H54 (cell line): ENCODE measurements at regions not wholly inside any gene's neighbourhood (a gene's known extent, or its start where the extent isn't known, plus 50 kb on each side); places are given as distances from the start of the nearest gene placed in this dataset.

Source experiments
- DNase-seq: peaks from one replicate; pipeline ENCODE4 v3.0.0; 2011; ENCODE audit warnings: low spot score, mixed read lengths; ENCODE audit not compliant: insufficient read length
- FAIRE-seq: peaks from 3 replicates; lab custom pipeline; 2011; peaks lifted over from hg19 to GRCh38; lab: Jason Lieb, UNC
- POLR2A ChIP-seq: IDR thresholded peaks from 2 replicates; pipeline ENCODE4 v1.6.1; 2011; ENCODE audit warnings: low read depth, mild to moderate bottlenecking, low read length

DNA sequence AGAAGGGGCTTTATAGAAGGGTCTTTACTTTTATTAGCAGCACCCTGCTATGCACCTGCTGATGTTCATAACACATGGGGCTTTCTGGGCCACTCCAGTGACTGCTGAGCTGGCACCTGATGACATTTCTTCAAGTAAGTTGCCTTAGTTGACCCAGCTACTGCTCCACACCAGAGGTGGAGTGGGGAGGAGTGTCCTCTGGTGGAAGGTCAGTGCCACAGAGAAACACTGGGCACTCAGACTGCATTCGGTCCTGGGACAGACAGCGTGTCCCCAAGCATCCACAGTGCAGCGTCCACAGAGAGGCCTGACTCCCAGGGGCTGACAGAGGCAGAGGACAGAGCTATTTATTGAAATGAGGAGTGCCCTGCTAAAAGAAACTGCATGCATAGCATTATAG, 74.9 kb upstream of the NSMCE3 start:
- DNase-seq (no peak), FAIRE-seq (no peak)
- no peak for TF ChIP-seq POLR2A

DNA sequence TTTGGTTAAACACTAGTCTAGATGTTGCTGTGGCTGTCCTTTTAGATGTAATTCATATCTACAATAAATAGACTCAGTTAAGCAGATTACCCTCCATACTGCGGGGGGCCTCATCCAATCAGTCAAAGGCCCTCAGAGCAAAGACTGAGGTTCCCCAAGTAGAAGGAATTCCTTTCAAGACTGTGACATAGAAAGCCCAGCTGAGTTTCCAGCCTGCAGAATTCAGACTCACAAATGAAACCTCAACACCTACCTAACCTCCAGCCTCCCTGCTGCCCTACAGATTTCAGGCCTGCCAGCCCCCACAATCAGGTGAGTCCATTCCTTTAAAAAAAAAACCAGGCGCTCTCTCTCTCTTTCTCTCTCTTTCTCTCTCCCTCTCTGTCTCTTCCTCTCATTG, 73.6 kb upstream of the NSMCE3 start:
- FAIRE-seq (no peak), DNase-seq (no peak)

DNA sequence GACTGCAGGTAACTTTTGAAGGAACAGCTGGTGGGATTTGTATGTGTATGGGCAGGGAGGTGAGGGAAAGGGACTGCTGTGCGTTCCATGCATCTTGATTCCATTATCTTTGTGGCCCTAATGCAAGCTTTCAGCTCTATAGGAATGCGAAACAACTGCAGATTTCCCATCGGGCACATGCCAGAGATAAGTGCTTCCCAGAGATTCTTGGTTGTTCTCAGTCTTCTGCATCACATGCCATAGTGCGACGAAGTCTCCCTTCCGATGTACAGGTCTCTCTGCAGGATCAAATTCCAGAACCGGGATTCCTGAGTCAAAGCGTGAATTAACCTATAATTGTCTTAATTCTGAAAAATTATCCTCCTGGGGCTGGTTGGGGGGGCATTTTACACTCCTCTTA, 72.6 kb upstream of the NSMCE3 start:
- TF ChIP-seq POLR2A = no peak
- FAIRE-seq (no peak), DNase-seq (no peak)

More for the DNA sequence above, 73.6 kb upstream of the NSMCE3 start:
- no peak for TF ChIP-seq POLR2A

DNA sequence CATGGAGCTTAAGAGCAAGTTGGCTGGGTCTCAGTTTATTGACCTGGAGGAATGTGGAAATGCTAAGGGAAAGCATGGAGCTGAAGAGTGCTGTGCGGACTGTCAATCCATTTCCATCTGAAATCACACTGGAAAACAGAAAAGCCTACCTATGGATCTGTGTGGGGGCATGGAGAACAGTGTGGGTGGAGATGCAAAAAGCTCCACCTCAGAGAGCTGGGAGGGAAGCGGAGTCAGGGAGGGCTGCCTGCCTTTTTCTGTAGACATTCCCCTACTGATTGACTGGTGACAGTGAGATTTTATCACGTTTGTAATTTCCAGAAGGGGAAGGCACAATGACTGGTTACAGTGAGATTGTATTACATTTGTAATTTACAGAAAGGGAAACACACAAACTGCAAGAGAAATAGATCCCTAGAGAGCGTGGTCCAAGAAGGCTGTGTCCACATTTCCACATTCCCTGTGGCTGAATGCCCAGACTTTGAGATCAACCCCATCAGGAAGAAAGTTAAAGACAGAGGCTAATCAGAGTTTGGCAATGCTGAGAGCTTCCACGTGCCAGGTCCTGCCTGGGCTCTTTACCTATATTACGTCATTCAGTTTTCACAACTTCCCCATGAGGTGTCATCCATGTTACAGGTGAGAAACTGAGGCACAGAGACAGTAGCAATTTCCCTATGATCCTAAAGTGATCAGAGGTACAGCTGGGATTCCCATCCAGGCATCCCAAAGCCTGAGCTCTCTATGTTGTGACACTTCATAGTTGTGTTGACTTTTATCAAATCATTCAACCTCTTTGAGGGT, 67.7 kb upstream of the NSMCE3 start:
- TF ChIP-seq POLR2A = no peak
- DNase-seq = no peak
- no peak for FAIRE-seq

DNA sequence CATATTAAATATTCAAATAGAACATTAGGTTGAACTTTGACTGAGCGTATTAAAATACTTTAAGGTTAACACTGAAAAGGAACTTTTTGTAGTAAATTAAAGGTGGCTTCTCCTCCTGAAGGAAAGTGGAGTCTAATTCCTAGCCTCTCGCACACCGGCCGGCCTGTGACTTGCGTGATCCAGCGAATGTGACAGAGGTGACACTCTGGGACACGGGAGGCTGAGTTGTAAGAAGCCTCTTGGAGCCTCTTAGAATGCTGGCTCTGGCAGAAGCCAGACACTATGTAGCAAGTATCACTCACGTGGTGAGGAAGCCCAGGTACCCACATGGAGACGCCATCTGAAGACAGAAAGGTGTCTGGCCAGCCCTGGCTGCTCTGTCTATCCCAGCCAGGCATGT, 64.9 kb upstream of the NSMCE3 start:
- FAIRE-seq = no peak
- no peak for DNase-seq
- no peak for TF ChIP-seq POLR2A

DNA sequence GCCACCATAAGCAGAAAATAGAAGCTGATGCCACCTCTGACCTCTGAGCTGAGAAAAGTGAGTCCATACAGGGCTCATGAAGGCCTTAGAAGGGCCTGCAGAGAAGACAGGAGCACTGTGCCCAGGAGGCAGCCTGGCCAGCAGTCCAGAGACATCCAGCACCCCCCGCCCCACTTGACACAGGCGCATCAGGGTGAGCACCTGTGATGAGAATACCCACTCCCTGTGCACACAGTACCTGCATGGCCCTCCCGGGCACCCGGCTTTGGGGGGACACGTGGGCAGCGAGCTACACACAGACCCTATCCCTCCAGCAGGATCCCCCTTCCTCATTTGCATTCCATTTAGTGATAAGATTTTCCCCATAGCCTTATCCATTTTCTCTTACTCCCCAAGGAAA, 63.6 kb upstream of the NSMCE3 start:
- no peak for TF ChIP-seq POLR2A
- DNase-seq (no peak), FAIRE-seq (no peak)

DNA sequence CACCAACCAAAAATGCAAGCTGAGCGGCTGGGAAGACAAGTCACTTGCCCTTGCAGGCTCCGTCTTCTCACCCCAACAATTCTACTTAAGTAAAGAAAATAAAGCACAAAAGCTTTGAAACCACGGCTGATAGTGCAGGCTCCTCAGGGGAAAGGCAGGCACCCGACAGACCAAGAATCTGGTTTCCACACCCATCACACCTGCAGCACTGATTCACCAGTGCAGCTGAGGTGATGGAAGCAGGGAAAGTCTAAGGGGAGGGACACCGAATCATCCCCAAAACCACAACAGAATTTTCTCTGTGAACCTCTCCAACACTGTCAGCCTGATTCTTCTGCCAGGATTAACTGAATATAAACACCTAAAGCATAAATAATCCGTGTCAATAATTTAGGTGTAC, 62.0 kb upstream of the NSMCE3 start:
- no peak for FAIRE-seq
- no peak for TF ChIP-seq POLR2A
- no peak for DNase-seq

DNA sequence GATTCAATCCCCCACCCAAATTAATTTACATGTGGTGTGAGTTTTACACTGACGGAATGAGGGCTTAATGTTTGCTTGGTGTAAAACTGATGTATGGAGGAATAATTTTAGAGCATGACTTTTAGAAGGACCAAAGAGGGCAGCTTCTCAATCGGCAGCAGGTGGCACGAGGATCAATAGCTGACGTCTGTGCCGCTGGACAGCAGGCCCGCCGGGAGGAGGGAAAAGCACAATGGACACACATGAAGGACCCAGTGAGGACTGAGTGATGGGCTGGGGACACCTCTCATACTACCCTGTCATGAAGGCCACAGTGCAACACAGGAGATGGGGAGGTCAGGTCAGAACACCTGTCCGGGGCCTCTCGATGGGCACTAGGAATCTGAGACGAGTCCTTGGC, 61.4 kb upstream of the NSMCE3 start:
- FAIRE-seq (no peak), DNase-seq (no peak)
- TF ChIP-seq POLR2A = no peak

DNA sequence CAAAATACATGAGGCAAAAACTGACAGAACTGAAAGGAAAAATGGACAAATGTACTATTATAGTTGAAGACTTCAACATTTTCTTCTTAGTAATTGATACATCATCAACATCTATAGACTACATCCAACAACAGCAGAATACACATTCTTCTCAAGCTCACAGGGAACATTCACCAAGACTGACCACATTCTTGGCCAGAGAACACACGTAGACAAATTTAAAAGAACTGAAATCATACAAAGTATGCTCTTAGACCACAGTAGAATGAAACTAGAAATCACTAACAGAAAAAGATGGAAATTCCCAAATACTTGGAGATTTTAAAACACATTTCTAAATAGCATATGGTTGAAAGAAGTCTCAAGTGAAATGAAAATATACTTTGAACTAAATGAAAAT, 55.1 kb upstream of the NSMCE3 start:
- FAIRE-seq (no peak), DNase-seq (no peak)
- no peak for TF ChIP-seq POLR2A

DNA sequence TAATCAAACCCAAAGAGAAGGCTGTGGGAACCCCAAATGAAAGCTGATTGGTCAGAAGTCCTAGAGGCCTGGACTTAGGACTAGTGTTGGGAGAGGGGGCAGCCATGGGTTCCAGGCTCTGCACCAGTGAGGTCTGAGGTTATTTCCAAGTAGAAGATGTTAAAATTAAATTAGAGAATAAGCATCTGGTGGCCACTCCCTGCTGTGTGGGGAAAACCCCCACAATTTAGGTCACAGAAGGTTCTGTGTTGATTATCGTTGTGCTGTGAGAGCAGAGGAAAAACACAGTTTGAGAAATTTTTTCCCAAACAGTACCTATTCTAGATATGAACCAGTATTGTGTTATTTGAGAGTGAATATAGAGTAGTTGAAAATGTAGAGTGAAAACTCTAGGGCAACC, 53.9 kb upstream of the NSMCE3 start:
- DNase-seq = no peak

DNA sequence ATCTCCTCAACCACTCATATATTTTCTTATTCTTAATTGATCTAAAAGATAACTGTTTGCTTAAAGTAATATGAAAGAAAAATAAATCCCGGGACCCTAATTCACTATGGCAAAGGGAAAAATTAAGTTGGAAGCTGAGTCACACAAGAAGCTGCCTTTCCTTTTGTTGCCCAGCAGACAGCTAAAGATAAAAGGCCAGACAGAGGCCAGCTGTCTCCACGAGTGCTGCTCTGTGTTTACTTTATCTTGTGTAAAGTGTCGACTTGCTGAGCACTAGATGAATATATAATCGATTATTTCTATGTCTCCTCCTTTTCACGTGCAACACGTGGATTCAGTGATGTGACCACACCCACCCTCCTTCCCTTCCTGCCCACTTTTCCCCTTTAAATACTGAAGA, 52.8 kb upstream of the NSMCE3 start:
- no peak for DNase-seq
- FAIRE-seq = no peak
- no peak for TF ChIP-seq POLR2A

More for the DNA sequence above, 53.9 kb upstream of the NSMCE3 start:
- no peak for TF ChIP-seq POLR2A
- FAIRE-seq = no peak

DNA sequence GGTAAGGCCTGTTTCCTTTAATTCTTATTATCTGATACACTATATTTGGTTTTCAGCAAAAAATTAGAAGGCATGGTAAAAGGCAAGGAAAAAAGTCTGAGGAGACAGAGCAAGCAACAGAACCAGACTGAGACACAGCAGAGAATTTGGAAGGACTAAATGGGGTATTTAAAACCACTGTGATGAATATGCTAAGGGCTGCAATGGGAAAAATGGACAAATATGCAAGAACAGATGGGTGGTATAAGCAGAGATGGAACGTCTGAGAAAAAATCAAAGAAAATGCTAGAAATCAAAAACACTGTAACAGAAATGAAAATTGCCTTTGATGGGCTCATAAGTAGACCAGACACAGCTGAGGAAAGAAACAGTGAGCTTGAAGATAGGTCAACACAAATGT, 50.8 kb upstream of the NSMCE3 start:
- no peak for TF ChIP-seq POLR2A
- no peak for FAIRE-seq
- DNase-seq = no peak

DNA sequence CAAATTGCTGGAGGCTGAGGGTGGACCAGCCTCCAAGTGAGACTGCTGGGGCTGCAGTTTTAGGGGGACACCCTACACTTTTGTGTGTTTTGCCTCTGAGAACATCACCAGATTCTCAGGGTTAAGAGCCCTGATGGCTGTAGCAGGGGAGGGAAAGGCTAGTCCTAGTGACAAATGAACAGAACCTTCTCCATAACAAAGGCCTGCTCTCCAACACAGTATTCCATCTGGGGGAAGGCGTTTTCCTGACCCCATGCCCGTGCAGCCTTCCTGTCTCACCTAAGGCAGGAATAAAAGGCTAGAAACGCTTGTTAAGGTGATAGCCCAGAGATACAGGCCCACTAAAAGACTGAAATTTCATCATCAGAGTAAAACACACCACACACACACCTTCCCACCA, 50.2 kb upstream of the NSMCE3 start:
- DNase-seq (no peak), FAIRE-seq (no peak)
- TF ChIP-seq POLR2A = no peak
